Astrocyte (in vitro differentiated cells and primary cell): ENCODE measurements at regions not wholly inside any gene's neighbourhood (a gene's known extent, or its start where the extent isn't known, plus 50 kb on each side); places are given as distances from the start of the nearest gene placed in this dataset.

Source experiments
- DNase-seq: peaks from one replicate; pipeline ENCODE4 v3.0.0-alpha.2; 2010; ENCODE audit warnings: low read depth
- FAIRE-seq: peaks from 2 replicates; lab custom pipeline; 2011; peaks lifted over from hg19 to GRCh38; lab: Jason Lieb, UNC
- H2AFZ ChIP-seq: 2 replicates; pipeline ENCODE4 v1.6.0; 2012; ENCODE audit warnings: low read depth, low read length, inconsistent platforms
- H3K27ac ChIP-seq: 2 replicates; pipeline ENCODE4 v1.5.1; 2011; ENCODE audit warnings: low read depth, low read length, inconsistent platforms
- H3K27me3 ChIP-seq: 2 replicates; pipeline ENCODE4 v1.6.0; 2011; ENCODE audit warnings: low read length, inconsistent platforms; ENCODE audit not compliant: insufficient read depth
- H3K36me3 ChIP-seq: 2 replicates; pipeline ENCODE4 v1.5.1; 2011; ENCODE audit warnings: low read length, inconsistent platforms; ENCODE audit not compliant: insufficient read depth
- H3K4me1 ChIP-seq: 2 replicates; pipeline ENCODE4 v1.5.1; 2011; ENCODE audit warnings: low read length, inconsistent platforms; ENCODE audit not compliant: insufficient read depth
- H3K4me2 ChIP-seq: 2 replicates; pipeline ENCODE4 v1.6.0; 2012; ENCODE audit warnings: low read length, inconsistent platforms
- H3K4me3 ChIP-seq: 2 replicates; pipeline ENCODE4 v1.5.1; 2011; ENCODE audit warnings: low read depth, mild to moderate bottlenecking, low read length, inconsistent platforms; ENCODE audit not compliant: insufficient read depth
- H3K79me2 ChIP-seq: 2 replicates; pipeline ENCODE4 v1.6.0; 2012; ENCODE audit warnings: mild to moderate bottlenecking, low read length, inconsistent platforms; ENCODE audit not compliant: insufficient read depth
- H3K9ac ChIP-seq: 2 replicates; pipeline ENCODE4 v1.6.0; 2012; ENCODE audit warnings: mild to moderate bottlenecking, low read length, inconsistent platforms
- H3K9me3 ChIP-seq: 2 replicates; pipeline ENCODE4 v1.5.1; 2012; ENCODE audit warnings: low read depth, mild to moderate bottlenecking, low read length, inconsistent platforms; ENCODE audit not compliant: insufficient read depth
- H4K20me1 ChIP-seq: 2 replicates; pipeline ENCODE4 v1.6.0; 2012; ENCODE audit warnings: low read length, inconsistent platforms; ENCODE audit not compliant: insufficient read depth
- H3K27ac Mint-ChIP-seq: one replicate; pipeline ENCODE4 v1.8.0; 2021; ENCODE audit warnings: mild to moderate bottlenecking, mixed read lengths; ENCODE audit not compliant: unreplicated experiment
- H3K27me3 Mint-ChIP-seq: one replicate; pipeline ENCODE4 v1.8.0; 2021; ENCODE audit warnings: low read depth, mixed read lengths; ENCODE audit not compliant: unreplicated experiment
- H3K36me3 Mint-ChIP-seq: one replicate; pipeline ENCODE4 v1.8.0; 2021; ENCODE audit warnings: low read depth, mixed read lengths; ENCODE audit not compliant: unreplicated experiment
- H3K4me1 Mint-ChIP-seq: one replicate; pipeline ENCODE4 v1.8.0; 2021; ENCODE audit warnings: low read depth, mixed read lengths; ENCODE audit not compliant: unreplicated experiment
- H3K4me3 Mint-ChIP-seq: one replicate; pipeline ENCODE4 v1.8.0; 2021; ENCODE audit warnings: mild to moderate bottlenecking, moderate library complexity, mixed read lengths; ENCODE audit not compliant: unreplicated experiment
- H3K9me3 Mint-ChIP-seq: one replicate; pipeline ENCODE4 v1.8.0; 2021; ENCODE audit warnings: mild to moderate bottlenecking, mixed read lengths; ENCODE audit not compliant: unreplicated experiment
- EZH2 ChIP-seq: IDR thresholded peaks from 2 replicates; pipeline ENCODE4 v1.6.1; 2012; ENCODE audit warnings: mild to moderate bottlenecking, low read length, inconsistent platforms; ENCODE audit not compliant: insufficient read depth
- TF ChIP-seq, protein P1 (sequence below): IDR thresholded peaks from 2 replicates; pipeline ENCODE4 v1.5.1; 2011; ENCODE audit warnings: low read depth, mild to moderate bottlenecking, inconsistent platforms, low read length, moderate library complexity; ENCODE audit not compliant: insufficient read depth

- Mint-ChIP-seq H3K27ac (no peak overlapping the region), H3K36me3 (no peaks in the 10 kb centered on the region), H3K9me3 (no peaks in the 10 kb centered on the region), H3K27me3 (peaks cover 13% of the 10 kb centered on the region), H3K4me1 (peaks cover 4% of the 10 kb centered on the region), H3K4me3 (no peak overlapping the region)
- H3K27me3 ChIP-seq: no peaks in the 10 kb centered on the region
- TF ChIP-seq, protein P1, sequence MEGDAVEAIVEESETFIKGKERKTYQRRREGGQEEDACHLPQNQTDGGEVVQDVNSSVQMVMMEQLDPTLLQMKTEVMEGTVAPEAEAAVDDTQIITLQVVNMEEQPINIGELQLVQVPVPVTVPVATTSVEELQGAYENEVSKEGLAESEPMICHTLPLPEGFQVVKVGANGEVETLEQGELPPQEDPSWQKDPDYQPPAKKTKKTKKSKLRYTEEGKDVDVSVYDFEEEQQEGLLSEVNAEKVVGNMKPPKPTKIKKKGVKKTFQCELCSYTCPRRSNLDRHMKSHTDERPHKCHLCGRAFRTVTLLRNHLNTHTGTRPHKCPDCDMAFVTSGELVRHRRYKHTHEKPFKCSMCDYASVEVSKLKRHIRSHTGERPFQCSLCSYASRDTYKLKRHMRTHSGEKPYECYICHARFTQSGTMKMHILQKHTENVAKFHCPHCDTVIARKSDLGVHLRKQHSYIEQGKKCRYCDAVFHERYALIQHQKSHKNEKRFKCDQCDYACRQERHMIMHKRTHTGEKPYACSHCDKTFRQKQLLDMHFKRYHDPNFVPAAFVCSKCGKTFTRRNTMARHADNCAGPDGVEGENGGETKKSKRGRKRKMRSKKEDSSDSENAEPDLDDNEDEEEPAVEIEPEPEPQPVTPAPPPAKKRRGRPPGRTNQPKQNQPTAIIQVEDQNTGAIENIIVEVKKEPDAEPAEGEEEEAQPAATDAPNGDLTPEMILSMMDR: no peak
- no peak for TF ChIP-seq EZH2
- no peak overlapping the region for H3K27ac ChIP-seq
- no peak overlapping the region for H3K9ac ChIP-seq
- no peak for FAIRE-seq
- H3K4me2 ChIP-seq: no peak overlapping the region
- no peak overlapping the region for H2AFZ ChIP-seq
- DNase-seq: no peak
- H4K20me1 ChIP-seq: no peaks in the 10 kb centered on the region
- H3K4me3 ChIP-seq: no peak overlapping the region
- H3K4me1 ChIP-seq: no peaks in the 10 kb centered on the region
- no peaks in the 10 kb centered on the region for H3K36me3 ChIP-seq
- H3K9me3 ChIP-seq: no peaks in the 10 kb centered on the region
- H3K79me2 ChIP-seq: no peaks in the 10 kb centered on the region
These were observed 247.6 kb downstream of the SETD4 start for GRCh38 chr21:35812679-35813078.

DNA sequence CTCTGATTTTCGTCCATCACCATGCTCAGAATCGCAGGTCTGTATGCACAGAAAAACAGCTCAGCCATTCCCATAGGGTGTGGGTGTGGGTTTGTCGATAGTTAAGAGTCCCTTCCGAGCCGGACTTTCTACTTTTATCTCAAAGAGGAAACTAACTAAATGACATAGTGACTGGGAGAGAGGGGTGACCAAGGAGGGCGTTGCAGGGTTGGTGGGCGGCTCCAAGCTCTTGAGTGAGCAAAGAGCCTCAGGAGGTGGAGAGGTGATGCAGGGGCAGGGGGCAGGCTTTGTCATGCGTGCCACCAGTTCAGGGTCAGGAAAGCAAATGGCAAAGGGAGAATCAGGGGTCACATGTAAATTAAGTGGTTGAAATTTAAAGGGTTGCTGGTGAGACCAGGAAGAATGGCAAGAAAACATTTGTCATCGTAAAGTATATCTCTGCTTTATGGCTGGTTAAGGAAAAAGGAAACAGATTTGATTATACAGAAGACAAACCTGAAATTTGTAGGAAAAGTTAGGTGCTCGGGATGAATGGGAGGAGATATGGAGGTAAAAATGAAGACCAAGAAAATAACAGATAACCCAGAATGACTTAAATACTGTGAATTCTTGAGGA is 249.0 kb downstream of the SETD4 start:
- DNase-seq (no peak), FAIRE-seq (no peak)
- Mint-ChIP-seq H3K27ac (no peak overlapping the region), H3K4me1 (peaks cover 4% of the 10 kb centered on the region), H3K9me3 (no peaks in the 10 kb centered on the region), H3K27me3 (peaks cover 9% of the 10 kb centered on the region), H3K4me3 (no peak overlapping the region), H3K36me3 (no peaks in the 10 kb centered on the region)
- no peak overlapping the region for H3K4me2 ChIP-seq
- no peaks in the 10 kb centered on the region for H3K4me1 ChIP-seq
- H3K9me3 ChIP-seq: no peaks in the 10 kb centered on the region
- no peaks in the 10 kb centered on the region for H3K79me2 ChIP-seq
- no peak overlapping the region for H2AFZ ChIP-seq
- TF ChIP-seq, protein P1: no peak
- TF ChIP-seq EZH2: no peak
- H3K36me3 ChIP-seq: no peaks in the 10 kb centered on the region
- H3K4me3 ChIP-seq: no peak overlapping the region
- no peaks in the 10 kb centered on the region for H3K27me3 ChIP-seq
- no peak overlapping the region for H3K27ac ChIP-seq
- no peak overlapping the region for H3K9ac ChIP-seq
- H4K20me1 ChIP-seq: no peaks in the 10 kb centered on the region

DNA sequence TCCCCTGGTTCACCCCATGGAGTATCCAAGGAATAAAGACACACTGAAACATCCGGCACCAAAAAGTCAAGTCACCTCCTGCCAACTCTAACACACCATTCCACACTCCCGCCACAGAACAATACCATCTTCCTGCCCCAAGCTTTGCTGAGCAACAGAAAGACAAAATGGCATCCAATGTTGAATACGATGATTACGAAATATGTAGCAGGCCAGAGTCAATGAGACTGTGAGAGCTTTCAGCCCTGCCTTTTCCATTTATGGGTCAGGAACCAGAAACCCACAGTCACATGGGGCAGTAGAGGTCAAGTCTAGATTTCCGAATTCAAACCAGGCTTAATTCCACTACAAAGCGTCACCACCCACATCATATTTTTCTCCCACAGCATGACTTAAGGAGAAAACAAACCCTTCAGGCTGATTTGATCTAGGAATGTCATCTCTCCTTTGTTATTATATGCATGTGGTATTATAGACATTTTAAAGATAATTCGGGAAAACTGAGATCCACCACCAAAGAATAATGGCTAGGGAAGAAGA is 249.8 kb downstream of the SETD4 start:
- H2AFZ ChIP-seq: no peak overlapping the region
- H3K79me2 ChIP-seq: no peaks in the 10 kb centered on the region
- Mint-ChIP-seq H3K27me3 (peaks cover 11% of the 10 kb centered on the region), H3K4me3 (no peak overlapping the region), H3K36me3 (no peaks in the 10 kb centered on the region), H3K9me3 (no peaks in the 10 kb centered on the region), H3K4me1 (peaks cover 4% of the 10 kb centered on the region), H3K27ac (no peak overlapping the region)
- H3K4me1 ChIP-seq: no peaks in the 10 kb centered on the region
- no peak overlapping the region for H3K4me3 ChIP-seq
- H3K27me3 ChIP-seq: no peaks in the 10 kb centered on the region
- H3K9ac ChIP-seq: no peak overlapping the region
- TF ChIP-seq EZH2: no peak
- TF ChIP-seq, protein P1: no peak
- no peaks in the 10 kb centered on the region for H4K20me1 ChIP-seq
- no peak for FAIRE-seq
- H3K9me3 ChIP-seq: no peaks in the 10 kb centered on the region
- DNase-seq: no peak
- H3K36me3 ChIP-seq: no peaks in the 10 kb centered on the region
- H3K27ac ChIP-seq: no peak overlapping the region
- no peak overlapping the region for H3K4me2 ChIP-seq
